ENCODE measurements at regions not wholly inside any gene's neighbourhood (a gene's known extent, or its start where the extent isn't known, plus 50 kb on each side); places are given as distances from the start of the nearest gene placed in this dataset.
A peak's percentile ranks its signal among the peaks of the same experiment; 100 is the strongest.
"Not testable (repeated sequence)": the region's sequence is repeated elsewhere in the genome, so short reads cannot be mapped to it uniquely, and the experiment has no call there.

- Histone ChIP-seq H4K20me1 (ENCODE audit: insufficient read depth, low read length, poor library complexity, severe bottlenecking) (no peaks in the 10 kb centered on the region), H3K4me3 (ENCODE audit: low read length, poor library complexity, severe bottlenecking) (no peak overlapping the region), H3K79me2 (ENCODE audit: insufficient read depth, low read length) (no peaks in the 10 kb centered on the region), H3K4me1 (ENCODE audit: insufficient read depth, low read length, poor library complexity, severe bottlenecking) (no peaks in the 10 kb centered on the region), H3K9me2 (replicated peaks; ENCODE audit: low read depth, low read length) (no peaks in the 10 kb centered on the region), H2AFZ (ENCODE audit: low read length) (0 out of 2 replicates have a peak overlapping the region, but pooled peaks have one; percentile 22), H3K27me3 (ENCODE audit: insufficient read depth, low read length, poor library complexity, severe bottlenecking) (no peaks in the 10 kb centered on the region), H3K9me3 (ENCODE audit: insufficient read depth, low read depth, low read length) (no peaks in the 10 kb centered on the region), H3K9ac (ENCODE audit: low read depth, low read length, poor library complexity, severe bottlenecking) (no peak overlapping the region), H3K4me2 (ENCODE audit: low read depth, low read length, poor library complexity, severe bottlenecking) (no peak overlapping the region), H3K36me3 (ENCODE audit: insufficient read depth, low read length) (no peaks in the 10 kb centered on the region), H3F3A (ENCODE audit: low read depth) (no peaks in the 10 kb centered on the region)
- TF ChIP-seq CTCF (conservative IDR thresholded peaks at IDR 0.05; ENCODE audit: low read length), result no peak
- TF ChIP-seq EZH2phosphoT487 (IDR thresholded peaks at IDR 0.05; ENCODE audit: borderline replicate concordance), result no peak
These were observed 349.1 kb downstream of the ANAPC1 start for GRCh38 chr2:111534910-111535352.

GRCh38 chr2:111535404-111535803 is 348.6 kb downstream of the ANAPC1 start:
- H3K36me3 ChIP-seq (ENCODE audit: insufficient read depth, low read length), result no peaks in the 10 kb centered on the region
- no peaks in the 10 kb centered on the region for H3K9me2 ChIP-seq (replicated peaks; ENCODE audit: low read depth, low read length)
- TF ChIP-seq EZH2phosphoT487 (IDR thresholded peaks at IDR 0.05; ENCODE audit: borderline replicate concordance) (no peak), CTCF (conservative IDR thresholded peaks at IDR 0.05; ENCODE audit: low read length) (no peak)
- H3K79me2 ChIP-seq (ENCODE audit: insufficient read depth, low read length), result no peaks in the 10 kb centered on the region
- H3K4me1 ChIP-seq (ENCODE audit: insufficient read depth, low read length, poor library complexity, severe bottlenecking), result no peaks in the 10 kb centered on the region
- H3F3A ChIP-seq (ENCODE audit: low read depth), result no peaks in the 10 kb centered on the region
- H3K4me3 ChIP-seq (ENCODE audit: low read length, poor library complexity, severe bottlenecking), result no peak overlapping the region
- no peaks in the 10 kb centered on the region for H3K27me3 ChIP-seq (ENCODE audit: insufficient read depth, low read length, poor library complexity, severe bottlenecking)
- no peaks in the 10 kb centered on the region for H3K9me3 ChIP-seq (ENCODE audit: insufficient read depth, low read depth, low read length)
- no peaks in the 10 kb centered on the region for H4K20me1 ChIP-seq (ENCODE audit: insufficient read depth, low read length, poor library complexity, severe bottlenecking)
- H3K9ac ChIP-seq (ENCODE audit: low read depth, low read length, poor library complexity, severe bottlenecking), result no peak overlapping the region
- no peak overlapping the region for H3K4me2 ChIP-seq (ENCODE audit: low read depth, low read length, poor library complexity, severe bottlenecking)
- no peak overlapping the region for H2AFZ ChIP-seq (ENCODE audit: low read length)

GRCh38 chr2:111537078-111537655 is 346.8 kb downstream of the ANAPC1 start:
- no peak overlapping the region for H3K4me2 ChIP-seq (ENCODE audit: low read depth, low read length, poor library complexity, severe bottlenecking)
- H3K27me3 ChIP-seq (ENCODE audit: insufficient read depth, low read length, poor library complexity, severe bottlenecking), result no peaks in the 10 kb centered on the region

GRCh38 chr2:111539991-111540390 is 344.0 kb downstream of the ANAPC1 start:
- not testable (repeated sequence) for H4K20me1 ChIP-seq (ENCODE audit: insufficient read depth, low read length, poor library complexity, severe bottlenecking); H3K27me3 ChIP-seq (ENCODE audit: insufficient read depth, low read length, poor library complexity, severe bottlenecking); H3K4me2 ChIP-seq (ENCODE audit: low read depth, low read length, poor library complexity, severe bottlenecking); H3K9me2 ChIP-seq (replicated peaks; ENCODE audit: low read depth, low read length); H3K79me2 ChIP-seq (ENCODE audit: insufficient read depth, low read length); H3K4me1 ChIP-seq (ENCODE audit: insufficient read depth, low read length, poor library complexity, severe bottlenecking); H3K9ac ChIP-seq (ENCODE audit: low read depth, low read length, poor library complexity, severe bottlenecking); H3K9me3 ChIP-seq (ENCODE audit: insufficient read depth, low read depth, low read length); H3K36me3 ChIP-seq (ENCODE audit: insufficient read depth, low read length); H3F3A ChIP-seq (ENCODE audit: low read depth); H3K4me3 ChIP-seq (ENCODE audit: low read length, poor library complexity, severe bottlenecking); H2AFZ ChIP-seq (ENCODE audit: low read length)

More at GRCh38 chr2:111537078-111537655, 346.8 kb downstream of the ANAPC1 start:
- H2AFZ ChIP-seq (ENCODE audit: low read length), result no peak overlapping the region
- H3K36me3 ChIP-seq (ENCODE audit: insufficient read depth, low read length), result no peaks in the 10 kb centered on the region
- H3F3A ChIP-seq (ENCODE audit: low read depth), result no peaks in the 10 kb centered on the region
- TF ChIP-seq CTCF (conservative IDR thresholded peaks at IDR 0.05; ENCODE audit: low read length) (no peak), EZH2phosphoT487 (IDR thresholded peaks at IDR 0.05; ENCODE audit: borderline replicate concordance) (no peak)
- no peak overlapping the region for H3K9ac ChIP-seq (ENCODE audit: low read depth, low read length, poor library complexity, severe bottlenecking)
- H3K4me3 ChIP-seq (ENCODE audit: low read length, poor library complexity, severe bottlenecking), result no peak overlapping the region
- H3K9me3 ChIP-seq (ENCODE audit: insufficient read depth, low read depth, low read length), result no peaks in the 10 kb centered on the region
- H4K20me1 ChIP-seq (ENCODE audit: insufficient read depth, low read length, poor library complexity, severe bottlenecking), result no peaks in the 10 kb centered on the region
- no peaks in the 10 kb centered on the region for H3K9me2 ChIP-seq (replicated peaks; ENCODE audit: low read depth, low read length)
- no peaks in the 10 kb centered on the region for H3K4me1 ChIP-seq (ENCODE audit: insufficient read depth, low read length, poor library complexity, severe bottlenecking)
- H3K79me2 ChIP-seq (ENCODE audit: insufficient read depth, low read length), result no peaks in the 10 kb centered on the region

GRCh38 chr2:111542120-111542774 is 341.7 kb downstream of the ANAPC1 start:
- H3F3A ChIP-seq (ENCODE audit: low read depth); H3K9me3 ChIP-seq (ENCODE audit: insufficient read depth, low read depth, low read length); H4K20me1 ChIP-seq (ENCODE audit: insufficient read depth, low read length, poor library complexity, severe bottlenecking); H3K4me3 ChIP-seq (ENCODE audit: low read length, poor library complexity, severe bottlenecking); H3K79me2 ChIP-seq (ENCODE audit: insufficient read depth, low read length); H3K9ac ChIP-seq (ENCODE audit: low read depth, low read length, poor library complexity, severe bottlenecking); H3K36me3 ChIP-seq (ENCODE audit: insufficient read depth, low read length); H3K27me3 ChIP-seq (ENCODE audit: insufficient read depth, low read length, poor library complexity, severe bottlenecking); H3K9me2 ChIP-seq (replicated peaks; ENCODE audit: low read depth, low read length); H3K4me2 ChIP-seq (ENCODE audit: low read depth, low read length, poor library complexity, severe bottlenecking); H2AFZ ChIP-seq (ENCODE audit: low read length); H3K4me1 ChIP-seq (ENCODE audit: insufficient read depth, low read length, poor library complexity, severe bottlenecking): not testable (repeated sequence)
